GM18508 (cell line): ENCODE measurements at regions not wholly inside any gene's neighbourhood (a gene's known extent, or its start where the extent isn't known, plus 50 kb on each side); places are given as distances from the start of the nearest gene placed in this dataset.

ENCODE experiments used
- ATAC-seq: cut with Tn5 transposase; IDR thresholded peaks from one replicate; pipeline ENCODE4 v1.9.1; 2021; ENCODE audit warnings: moderate number of reproducible peaks; ENCODE audit not compliant: insufficient read depth, unreplicated experiment

DNA sequence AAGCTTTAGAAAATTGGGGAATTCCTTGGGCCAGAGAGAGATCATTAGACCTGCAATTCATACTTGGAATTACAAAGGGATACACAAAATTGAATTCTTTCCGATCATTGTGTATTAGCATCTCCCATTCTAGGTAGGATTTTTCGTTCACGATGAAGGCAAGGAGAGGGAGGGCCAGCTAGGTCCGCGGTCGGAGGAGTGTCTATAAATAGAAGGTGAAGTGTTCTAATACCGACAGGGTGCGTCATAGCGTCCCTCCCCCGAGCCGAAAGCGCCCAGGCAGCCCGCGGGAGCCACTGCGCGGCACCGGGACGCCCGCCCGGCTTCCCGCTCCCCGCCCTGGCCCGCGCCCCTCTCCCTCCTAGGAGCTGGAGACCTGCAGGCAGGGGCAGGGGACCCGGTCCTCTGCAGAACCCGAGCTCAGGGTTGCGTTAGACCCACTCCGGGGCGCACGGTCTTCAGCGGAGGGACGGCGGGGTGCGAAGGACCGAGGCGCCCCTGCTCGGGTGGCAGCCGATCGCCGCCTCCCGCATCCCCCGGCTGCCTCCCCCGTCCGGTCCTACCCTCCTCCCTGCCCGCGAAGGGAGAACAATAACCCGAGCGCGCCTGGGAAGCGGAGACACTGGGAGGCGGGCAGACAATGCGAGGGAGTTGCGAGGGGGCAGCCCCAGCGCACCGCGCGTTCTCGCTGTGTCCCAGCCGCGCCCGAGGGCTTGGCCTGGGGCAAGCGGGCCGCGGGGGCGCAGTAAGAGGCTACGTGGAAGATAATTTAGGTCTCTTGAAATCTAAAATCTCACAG is 114.2 kb upstream of the SERTAD2 start:
- peak; percentile 67 for ATAC-seq

GRCh38 chr2:64768491-64769005 is 114.8 kb upstream of the SERTAD2 start:
- ATAC-seq: no peak

DNA sequence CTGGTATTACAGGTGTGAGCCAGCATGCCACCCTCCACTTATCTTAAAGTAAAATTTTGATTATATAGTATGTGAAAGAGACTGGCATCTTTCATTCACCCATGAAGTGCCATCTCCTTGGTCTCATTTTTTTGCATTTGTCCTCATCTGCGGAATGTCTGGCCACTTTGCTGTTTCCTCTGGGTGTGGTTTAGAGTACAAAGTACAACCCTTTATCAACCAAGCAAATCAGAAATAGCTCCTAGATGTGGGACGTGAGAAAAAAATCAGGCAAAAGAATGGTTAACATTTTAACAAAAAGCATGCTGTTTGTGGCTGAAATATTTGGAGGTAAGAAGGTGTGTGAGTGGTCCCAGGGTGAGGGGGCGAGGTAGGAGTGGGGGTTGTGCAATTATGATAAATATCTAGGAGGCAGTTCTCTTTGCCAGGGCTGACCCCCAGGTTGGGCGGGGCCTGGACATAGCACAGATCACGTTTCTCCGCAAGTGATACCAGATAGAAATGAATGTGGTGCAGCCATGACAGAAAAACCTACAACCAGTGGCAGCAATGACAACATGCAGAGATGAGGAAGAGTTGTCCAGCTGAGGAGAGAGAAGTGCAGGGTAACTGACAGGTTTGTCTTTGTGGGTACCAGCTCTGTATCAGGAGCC is 115.8 kb upstream of the SERTAD2 start:
- ATAC-seq: no peak

DNA sequence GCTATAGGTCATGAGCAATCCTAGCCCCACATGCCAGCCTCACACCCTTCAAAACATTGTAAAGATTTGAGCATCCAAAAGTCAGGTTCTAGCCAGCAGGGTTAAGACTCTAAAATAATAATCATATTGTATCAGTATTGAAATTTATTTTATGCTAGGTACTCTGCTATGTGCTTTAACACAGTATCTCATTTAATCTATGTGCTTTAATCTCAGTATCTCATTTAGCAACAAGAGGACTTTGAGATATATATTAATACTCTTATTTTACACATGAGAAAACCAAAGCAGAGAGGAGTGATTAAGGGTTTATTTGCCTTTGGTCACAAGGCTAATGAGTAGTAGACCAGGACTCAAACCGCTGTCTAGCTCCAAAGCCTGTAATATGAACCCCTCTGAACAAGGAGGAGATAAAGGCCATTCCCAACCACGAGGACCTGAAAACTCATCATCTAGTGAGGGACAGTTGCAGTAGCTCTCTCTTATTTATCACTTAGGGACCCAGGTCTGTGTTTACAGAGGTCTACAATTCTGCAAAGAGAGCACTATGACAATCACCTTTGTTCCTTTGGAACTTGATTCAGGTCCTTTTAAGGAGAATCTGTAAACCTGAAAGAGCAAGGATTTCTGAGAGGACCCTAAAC is 116.5 kb upstream of the SERTAD2 start:
- no peak for ATAC-seq

- no peak for ATAC-seq
Observed at GRCh38 chr2:64770781-64771334, 117.1 kb upstream of the SERTAD2 start.

DNA sequence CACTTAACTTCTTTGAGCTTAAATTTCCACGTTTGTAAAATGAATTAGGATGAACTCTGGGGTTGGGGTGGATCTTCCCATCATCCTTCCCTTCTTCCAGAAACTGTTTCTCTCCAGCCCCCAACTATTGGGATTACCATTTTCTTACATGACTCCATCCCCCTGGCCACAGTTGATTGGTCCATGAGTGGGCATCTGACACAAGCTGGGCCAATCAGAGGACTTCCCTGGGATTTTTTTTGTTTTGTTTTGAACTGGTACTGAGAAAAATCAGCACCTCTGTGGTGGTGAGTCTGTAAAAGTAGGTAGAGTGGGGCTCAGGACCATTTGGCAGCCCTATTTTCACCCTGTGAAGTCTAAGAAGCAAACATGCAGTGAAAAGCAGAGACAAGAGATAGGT is 118.0 kb upstream of the SERTAD2 start:
- ATAC-seq: no peak

DNA sequence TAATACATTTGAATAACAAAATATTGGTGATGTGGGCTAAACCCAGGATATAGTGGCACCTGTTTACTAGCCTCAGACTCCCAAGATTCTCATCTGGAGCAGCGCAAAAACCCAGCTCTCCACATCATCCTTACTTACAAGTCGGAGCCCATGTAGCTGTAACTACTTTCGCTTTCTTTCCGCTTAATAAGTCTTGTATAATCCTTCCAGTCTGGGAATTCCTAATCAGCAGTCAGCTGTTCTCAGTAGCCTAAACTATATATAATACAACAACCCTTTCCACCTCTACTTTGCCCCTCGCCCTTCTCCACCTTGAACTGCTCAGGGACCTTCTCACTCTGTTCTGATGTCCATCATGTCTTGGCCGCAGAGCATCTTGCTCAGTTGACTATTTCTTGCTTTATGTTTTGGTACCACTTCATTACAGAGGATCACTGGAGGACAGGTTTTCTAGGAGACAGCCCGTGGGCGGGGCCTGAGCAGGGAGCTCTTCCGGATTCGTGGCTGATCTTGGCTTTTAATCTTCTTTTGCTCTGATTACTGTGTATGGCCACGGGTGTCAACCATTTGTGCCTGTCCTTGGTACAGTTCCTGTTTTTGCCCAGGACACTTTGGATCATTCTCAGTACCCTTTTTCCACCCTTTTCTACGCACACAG is 119.9 kb upstream of the SERTAD2 start:
- ATAC-seq: no peak

- no peak for ATAC-seq
Observed at GRCh38 chr2:64777841-64778240, 124.1 kb upstream of the SERTAD2 start.

- ATAC-seq: no peak
Observed at GRCh38 chr2:64779117-64779690, 125.5 kb upstream of the SERTAD2 start.

DNA sequence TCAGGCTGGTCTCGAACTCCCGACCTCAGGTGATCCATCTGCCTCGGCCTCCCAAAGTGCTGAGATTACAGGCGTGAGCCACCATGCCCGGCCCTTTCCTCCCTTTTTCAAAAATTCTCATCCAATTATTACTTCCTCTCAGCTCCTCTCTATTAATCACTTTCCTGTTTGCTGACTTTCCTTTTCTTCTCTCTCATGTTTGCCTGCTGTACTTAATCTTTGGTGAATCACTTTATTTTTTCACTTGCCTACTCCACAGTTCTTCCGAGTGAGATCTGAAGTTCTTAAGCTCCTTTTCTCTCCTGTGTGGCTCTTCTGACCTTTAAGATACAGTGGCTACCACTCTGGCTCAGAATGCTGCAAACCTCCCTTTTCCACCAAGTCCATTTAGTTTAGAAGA is 126.3 kb upstream of the SERTAD2 start:
- no peak for ATAC-seq

DNA sequence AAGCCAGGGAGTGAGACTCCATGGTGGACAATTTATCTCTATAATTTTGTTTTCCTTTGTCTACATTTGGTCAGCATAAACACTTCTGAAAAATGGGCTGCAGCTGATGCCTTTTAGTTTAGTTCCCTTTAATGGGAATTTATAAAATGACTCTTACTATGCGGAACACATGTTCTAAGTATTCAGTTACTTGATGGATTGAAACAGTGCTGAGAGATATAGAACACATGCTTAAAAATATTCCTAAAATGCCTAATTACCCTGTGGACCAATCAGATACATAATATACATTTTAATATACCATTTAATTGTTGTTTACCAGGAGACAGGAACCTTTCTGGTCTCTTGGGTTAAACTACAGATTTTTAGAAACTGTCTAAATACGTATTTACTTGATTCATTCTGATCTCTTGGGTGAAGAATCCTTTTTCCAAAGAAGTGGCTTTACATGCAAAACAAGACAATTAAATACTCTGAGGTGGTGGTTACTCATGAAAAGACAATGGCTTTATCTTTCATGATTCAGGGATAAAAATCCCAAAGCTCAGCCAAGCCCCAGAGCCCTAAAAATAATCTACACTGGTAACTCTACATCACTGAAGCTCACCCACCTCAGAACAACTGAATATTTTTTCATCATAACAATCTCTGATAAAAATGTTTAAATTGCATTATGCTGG is 128.1 kb upstream of the SERTAD2 start:
- ATAC-seq: no peak

GRCh38 chr2:64784168-64785061 is 130.7 kb upstream of the SERTAD2 start:
- no peak for ATAC-seq

GRCh38 chr2:64785245-64785644 is 131.5 kb upstream of the SERTAD2 start:
- no peak for ATAC-seq

DNA sequence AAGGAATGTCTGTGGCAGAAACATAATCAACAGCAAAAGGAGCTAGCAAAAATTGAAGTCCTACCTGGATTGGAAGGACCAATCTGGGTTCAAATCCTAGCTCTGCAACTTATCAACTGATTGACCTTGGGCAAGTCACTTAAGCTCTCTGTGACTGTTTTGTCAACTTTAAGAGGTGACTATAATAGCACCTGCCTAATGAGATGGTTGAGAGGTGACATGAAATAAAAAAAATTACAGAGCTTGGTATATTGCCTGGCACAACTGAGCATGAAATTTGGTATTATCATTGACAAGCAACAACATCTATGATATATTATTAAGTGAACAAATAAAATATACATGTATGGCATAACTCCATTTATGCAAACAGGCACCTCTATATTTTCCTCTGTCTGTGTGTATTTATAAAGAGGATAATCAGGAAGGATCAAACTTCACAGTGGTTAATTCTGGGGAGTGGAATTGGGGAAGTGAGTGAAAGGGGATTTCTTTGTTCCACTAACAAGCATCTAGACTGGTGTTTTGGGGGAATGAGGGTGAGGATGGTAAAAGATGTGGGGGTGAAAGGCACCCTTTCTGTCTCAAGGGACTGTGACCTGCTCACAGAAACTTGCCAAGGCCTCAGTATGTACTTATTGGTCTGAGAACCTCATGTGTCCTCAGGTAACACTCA is 132.8 kb upstream of the SERTAD2 start:
- ATAC-seq: no peak

DNA sequence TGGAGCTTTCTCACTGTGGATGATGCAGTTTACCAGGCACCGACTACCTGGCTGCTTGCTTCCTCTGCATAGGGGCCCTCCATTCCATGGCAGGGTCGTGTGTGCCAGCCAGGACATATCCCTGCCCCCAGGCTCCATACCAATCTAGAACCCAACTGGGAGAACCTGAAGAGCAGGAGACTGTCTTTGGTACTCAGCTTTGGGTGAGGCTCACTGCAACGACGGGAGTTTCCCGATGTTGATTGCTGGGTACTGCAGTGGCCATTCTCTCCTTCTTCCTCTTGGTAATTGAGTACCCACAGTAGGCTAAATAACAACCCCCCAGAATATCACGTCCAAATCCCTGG is 133.3 kb upstream of the SERTAD2 start:
- no peak for ATAC-seq

GRCh38 chr2:64787698-64788097 is 134.0 kb upstream of the SERTAD2 start:
- ATAC-seq: no peak

- no peak for ATAC-seq
Observed at GRCh38 chr2:64789466-64790320, 136.0 kb upstream of the SERTAD2 start.
